Muscle of back (tissue), 3 donors: ENCODE measurements at regions not wholly inside any gene's neighbourhood (a gene's known extent, or its start where the extent isn't known, plus 50 kb on each side); places are given as distances from the start of the nearest gene placed in this dataset.
"Not testable (repeated sequence)": the region's sequence is repeated elsewhere in the genome, so short reads cannot be mapped to it uniquely, and the experiment has no call there.

Experiments used
- DNase-seq, 3 donors: peaks; one replicate each; pipeline versions ENCODE4 v3.0.0 to v3.0.0-alpha.2; 2013

GRCh38 chr1:145482214-145482860, 56.9 kb upstream of the NBPF20 start:
- not testable (repeated sequence) for DNase-seq

- not testable (repeated sequence) for DNase-seq
Measured at GRCh38 chr1:145475962-145476361, 50.6 kb upstream of the NBPF20 start.

GRCh38 chr1:145475369-145475915, 50.0 kb upstream of the NBPF20 start:
- not testable (repeated sequence) for DNase-seq
